ENCODE measurements at regions not wholly inside any gene's neighbourhood (a gene's known extent, or its start where the extent isn't known, plus 50 kb on each side); places are given as distances from the start of the nearest gene placed in this dataset.
A peak's percentile ranks its signal among the peaks of the same experiment; 100 is the strongest.

- DNase-seq (ENCODE audit: low spot score) (peak; percentile 18), ATAC-seq (no peak)
- Mint-ChIP-seq H3K4me1 (peaks cover 11% of the 10 kb centered on the region), H3K27ac (no peak overlapping the region), H3K4me3 (no peak overlapping the region), H3K27me3 (ENCODE audit: insufficient read depth, low read depth, poor library complexity) (peaks cover 1% of the 10 kb centered on the region), H3K36me3 (ENCODE audit: low read depth) (no peaks in the 10 kb centered on the region), H3K9me3 (no peaks in the 10 kb centered on the region)
- H3K4me2 ChIP-seq, result no peak overlapping the region
- no peaks in the 10 kb centered on the region for H3K27me3 ChIP-seq (ENCODE audit: insufficient read depth)
- no peak overlapping the region for H3K27ac ChIP-seq (ENCODE audit: low read depth)
- no peaks in the 10 kb centered on the region for H3F3A ChIP-seq (replicated peaks; ENCODE audit: low read depth)
- no peaks in the 10 kb centered on the region for H4K20me1 ChIP-seq (replicated peaks; ENCODE audit: insufficient read depth)
- no peak overlapping the region for H3K4me3 ChIP-seq
- no peak for TF ChIP-seq CREB1 (CRISPR knock-in tag; IDR thresholded peaks at IDR 0.05; ENCODE audit: low read depth)
- TF ChIP-seq POLR2AphosphoS5 (IDR thresholded peaks at IDR 0.05; ENCODE audit: low read depth), result no peak
- no peak for TF ChIP-seq EZH2phosphoT487 (IDR thresholded peaks at IDR 0.05; ENCODE audit: unreplicated experiment)
- TF ChIP-seq EZH2 (IDR thresholded peaks at IDR 0.05; ENCODE audit: low read depth, unreplicated experiment), result no peak
- no peak for TF ChIP-seq ZNF462 (CRISPR knock-in tag; IDR thresholded peaks at IDR 0.05)
- no peak for TF ChIP-seq NANOG (IDR thresholded peaks at IDR 0.05; ENCODE audit: borderline replicate concordance)
- TF ChIP-seq CTCF (conservative IDR thresholded peaks at IDR 0.05; ENCODE audit: low read depth in 2 of 2), result no peak
- TF ChIP-seq JUNB (IDR thresholded peaks at IDR 0.05; ENCODE audit: unreplicated experiment), result no peak
- TF ChIP-seq STAT1 (IDR thresholded peaks at IDR 0.05; ENCODE audit: unreplicated experiment), result no peak
- TF ChIP-seq ZNF114 (CRISPR knock-in tag; IDR thresholded peaks at IDR 0.05), result no peak
- TF ChIP-seq ZNF331 (CRISPR knock-in tag; IDR thresholded peaks at IDR 0.05; ENCODE audit: low read depth), result no peak
- TF ChIP-seq REST (IDR thresholded peaks at IDR 0.05; ENCODE audit: unreplicated experiment), result no peak
- no peaks in the 10 kb centered on the region for H3K4me1 ChIP-seq (ENCODE audit: insufficient read depth)
- H3K9me2 ChIP-seq (ENCODE audit: insufficient read depth), result no peaks in the 10 kb centered on the region; the same call in 1 of the 2 replicates
- no peaks in the 10 kb centered on the region for H3K79me2 ChIP-seq (replicated peaks; ENCODE audit: insufficient read depth)
- no peak overlapping the region for H2AFZ ChIP-seq
- no peaks in the 10 kb centered on the region for H3K36me3 ChIP-seq (ENCODE audit: insufficient read depth)
These were observed 114.6 kb upstream of the VAV3 start for GRCh38 chr1:108079440-108080025.

All from GM23338 (cell line).